B cell (primary cell): ENCODE measurements at regions not wholly inside any gene's neighbourhood (a gene's known extent, or its start where the extent isn't known, plus 50 kb on each side); places are given as distances from the start of the nearest gene placed in this dataset.

ENCODE experiments used
- ATAC-seq: fragments of 200-7000 bp; cut with Tn5 transposase; one replicate; pipeline ENCODE4 v1.10.0; 2021; ENCODE audit warnings: low read depth, mild to moderate bottlenecking, moderate number of reproducible peaks, moderate library complexity
- CTCF ChIA-PET: fragments of 350-600 bp; sonication (Branson Sonifier 250); formaldehyde crosslinking; loops from one replicate; lab custom pipeline; 2021; ENCODE audit warnings: antibody characterized with exemption, inconsistent platforms; lab: Charles Lee
- POLR2A ChIA-PET: fragments of 350-600 bp; sonication (Branson Sonifier 250); formaldehyde crosslinking; loops from one replicate; lab custom pipeline; 2021; ENCODE audit warnings: antibody characterized with exemption; lab: Charles Lee
- DNase-seq: peaks from one replicate; pipeline ENCODE4 v3.0.0; 2013
- H2AFZ ChIP-seq: 2 replicates; pipeline ENCODE4 v1.6.1; 2012; ENCODE audit warnings: mild to moderate bottlenecking, low read depth, low read length; ENCODE audit not compliant: insufficient read depth, poor library complexity, severe bottlenecking
- H3K27ac ChIP-seq, 2 donors: 1 replicate in 1 of 2; 2 replicates in 1 of 2; pipeline ENCODE4 v1.5.1; 2012 to 2013; ENCODE audit warnings: low read length in 2 of 2, mild to moderate bottlenecking in 2 of 2, moderate library complexity in 1 of 2
- H3K27me3 ChIP-seq, 4 experiments: fragments of 200-600 bp in 1 of 4; sonication (generic) in 1 of 4; replicated peaks in 1 of 4; 1 replicate in 2 of 4; 2 replicates in 2 of 4; pipeline versions ENCODE4 v1.6.1 to v1.7.0; 2013 to 2016; ENCODE audit warnings: low read length in 3 of 4, mild to moderate bottlenecking in 2 of 4, mixed read lengths in 1 of 4, moderate library complexity in 1 of 4; ENCODE audit not compliant: insufficient read depth in 4 of 4, control insufficient read depth in 3 of 4; ENCODE audit errors: control extremely low read depth in 1 of 4
- H3K36me3 ChIP-seq, 2 experiments: replicated peaks in 1 of 2; 1 replicate in 1 of 2; 2 replicates in 1 of 2; pipeline versions ENCODE4 v1.6.1 to v1.7.1; 2013; ENCODE audit warnings: low read length in 1 of 2; ENCODE audit not compliant: insufficient read depth in 2 of 2, control insufficient read depth in 1 of 2; ENCODE audit errors: control extremely low read depth in 1 of 2, extremely low read depth in 1 of 2
- H3K4me1 ChIP-seq, 2 donors: fragments of 200-600 bp in 1 of 2; sonication (generic) in 1 of 2; 1 replicate in 1 of 2; 2 replicates in 1 of 2; pipeline versions ENCODE4 v1.5.1 to v1.6.1; 2013 to 2017; ENCODE audit warnings: low read length in 2 of 2; ENCODE audit not compliant: control insufficient read depth in 2 of 2, insufficient read depth in 2 of 2
- H3K4me2 ChIP-seq: replicated peaks from 2 replicates; pipeline ENCODE3; 2012; ENCODE audit warnings: mild to moderate bottlenecking, low read depth, low read length; ENCODE audit not compliant: poor library complexity, severe bottlenecking
- H3K4me3 ChIP-seq, 5 experiments: fragments of 200-600 bp in 1 of 5; sonication (generic) in 1 of 5; 1 replicate in 3 of 5; 2 replicates in 2 of 5; pipeline versions ENCODE4 v1.5.1 to v1.7.0; 2011 to 2016; ENCODE audit warnings: low read length in 4 of 5, mild to moderate bottlenecking in 4 of 5, low read depth in 2 of 5, control low read depth in 1 of 5, moderate library complexity in 1 of 5; ENCODE audit not compliant: insufficient read depth in 1 of 5; ENCODE audit errors: control extremely low read depth in 1 of 5, extremely low read depth in 1 of 5
- H3K79me2 ChIP-seq: fragments of 200-600 bp; sonication (generic); one replicate; pipeline ENCODE4 v1.6.0; 2016; ENCODE audit warnings: low read length; ENCODE audit not compliant: control insufficient read depth, insufficient read depth
- H3K9ac ChIP-seq: fragments of 200-600 bp; sonication (generic); 2 replicates; pipeline ENCODE4 v1.6.1; 2017; ENCODE audit warnings: mild to moderate bottlenecking, low read length, moderate library complexity
- H3K9me3 ChIP-seq, 3 donors: one replicate each; pipeline versions ENCODE4 v1.6.1 to v1.7.1; 2013; ENCODE audit warnings: low read length in 2 of 3; ENCODE audit not compliant: control insufficient read depth in 2 of 3, insufficient read depth in 1 of 3; ENCODE audit errors: control extremely low read depth in 1 of 3
- H4K20me1 ChIP-seq: 2 replicates; pipeline ENCODE4 v1.6.0; 2012; ENCODE audit warnings: mild to moderate bottlenecking, low read length; ENCODE audit not compliant: insufficient read depth, control insufficient read depth, poor library complexity, severe bottlenecking
- H3K27ac Mint-ChIP-seq: one replicate; pipeline ENCODE4 v1.8.0; 2021; ENCODE audit warnings: mixed read lengths
- H3K27me3 Mint-ChIP-seq: one replicate; pipeline ENCODE4 v1.8.0; 2021; ENCODE audit warnings: mixed read lengths
- H3K4me1 Mint-ChIP-seq: one replicate; pipeline ENCODE4 v1.8.0; 2021; ENCODE audit warnings: mixed read lengths
- H3K4me3 Mint-ChIP-seq: one replicate; pipeline ENCODE4 v1.8.0; 2021; ENCODE audit warnings: mixed read lengths
- H3K9me3 Mint-ChIP-seq: one replicate; pipeline ENCODE4 v1.8.0; 2022; ENCODE audit warnings: mixed read lengths; ENCODE audit not compliant: insufficient read depth
- CTCF ChIP-seq: fragments of 200-600 bp; IDR thresholded peaks from one replicate; pipeline ENCODE4 v1.8.0; 2022; ENCODE audit warnings: antibody characterized with exemption, mild to moderate bottlenecking
- EZH2 ChIP-seq: IDR thresholded peaks from 2 replicates; pipeline ENCODE4 v1.6.1; 2012; ENCODE audit warnings: borderline replicate concordance, low read depth, mild to moderate bottlenecking, moderate library complexity, low read length; ENCODE audit not compliant: insufficient read depth, poor library complexity, severe bottlenecking
- WGBS: methylation state at CpG from one replicate; pipeline ENCODE4 v1.1.5; 2013; ENCODE audit warnings: missing lambda C conversion rate; ENCODE audit not compliant: insufficient coverage; 5-methylcytosine and 5-hydroxymethylcytosine counted together
- intact Hi-C: fragments of 100-400 bp; cut with micrococcal nuclease; formaldehyde crosslinking; loops from one replicate; pipeline ENCODE4 v1.10.0; 2022

- no peaks in the 10 kb centered on the region for H3K9me3 ChIP-seq
- DNase-seq (peak; percentile 69), ATAC-seq (peak; percentile 53)
- CTCF ChIA-PET, result interaction anchor here (0.6 to 7.0 kb wide), 11 partner anchors 11 to 859 kb away, joined by 3 to 48 read pairs (median 3); no protein-coding TSS in a partner anchor
- H3K9me3 Mint-ChIP-seq, result no peaks in the 10 kb centered on the region
- H3K27ac ChIP-seq, result no peak overlapping the region
- H2AFZ ChIP-seq, result no peak overlapping the region
- no peaks in the 10 kb centered on the region for H3K79me2 ChIP-seq
- 64% methylated on average over 3 of the region's 4 CpGs for WGBS
- no peak overlapping the region for H3K4me3 ChIP-seq
- no peak overlapping the region for H3K9ac ChIP-seq
- H3K4me1 Mint-ChIP-seq, result no peaks in the 10 kb centered on the region
- no peaks in the 10 kb centered on the region for H3K4me1 ChIP-seq
- TF ChIP-seq EZH2, result no peak
- peak; percentile 88 for TF ChIP-seq CTCF
- intact Hi-C loops, result no loop called here
- H3K27me3 Mint-ChIP-seq, result peaks cover 19% of the 10 kb centered on the region
- POLR2A ChIA-PET, result no interaction called here
- no peaks in the 10 kb centered on the region for H4K20me1 ChIP-seq
- H3K4me2 ChIP-seq, result no peak overlapping the region
- no peak overlapping the region for H3K4me3 Mint-ChIP-seq
- no peak overlapping the region for H3K27ac Mint-ChIP-seq
- H3K36me3 ChIP-seq, result no peaks in the 10 kb centered on the region
- H3K27me3 ChIP-seq, result peaks cover 0 to 11% (median 0%) of the 10 kb centered on the region in 4 experiments
Observed at GRCh38 chr6:134111062-134111677, 58.7 kb upstream of the SLC2A12 start.

- Histone ChIP-seq H3K4me1 (no peaks in the 10 kb centered on the region), H3K36me3 (no peaks in the 10 kb centered on the region), H2AFZ (no peak overlapping the region), H3K4me2 (no peak overlapping the region), H3K4me3 (no peak overlapping the region), H3K27ac (no peak overlapping the region), H3K9ac (no peak overlapping the region), H3K27me3 (peaks cover 0 to 4% (median 0%) of the 10 kb centered on the region in 4 experiments), H4K20me1 (no peaks in the 10 kb centered on the region), H3K9me3 (no peaks in the 10 kb centered on the region), H3K79me2 (no peaks in the 10 kb centered on the region)
- DNase-seq, result no peak
- peaks cover 22% of the 10 kb centered on the region for H3K27me3 Mint-ChIP-seq
- H3K4me1 Mint-ChIP-seq, result no peaks in the 10 kb centered on the region
- H3K4me3 Mint-ChIP-seq, result no peak overlapping the region
- intact Hi-C loops, result no loop called here
- ChIA-PET POLR2A (no interaction called here), CTCF (interaction anchor here (1.0 to 3.3 kb wide), 3 partner anchors 10 to 834 kb away, joined by 3 to 19 read pairs (median 7); no protein-coding TSS in a partner anchor)
- no peak for ATAC-seq
- no peak overlapping the region for H3K27ac Mint-ChIP-seq
- no peaks in the 10 kb centered on the region for H3K9me3 Mint-ChIP-seq
- WGBS, result 100% methylated on average over 1 of the region's 2 CpGs
- TF ChIP-seq EZH2, result no peak
- TF ChIP-seq CTCF, result no peak
Observed at GRCh38 chr6:134106702-134107101, 54.3 kb upstream of the SLC2A12 start.
